Loucy (cell line): ENCODE measurements at regions not wholly inside any gene's neighbourhood (a gene's known extent, or its start where the extent isn't known, plus 50 kb on each side); places are given as distances from the start of the nearest gene placed in this dataset.

Source experiments
- EZH2phosphoT487 ChIP-seq: fragments of 200-600 bp; IDR thresholded peaks from 2 replicates; pipeline ENCODE4 v1.6.1; 2018; ENCODE audit warnings: antibody characterized with exemption, mild to moderate bottlenecking, moderate library complexity, borderline replicate concordance
- TF ChIP-seq, protein P1 (sequence below): fragments of 200-600 bp; sonication (generic); conservative IDR thresholded peaks from 2 replicates; pipeline ENCODE4 v1.5.1; 2014; ENCODE audit warnings: mild to moderate bottlenecking, antibody characterized with exemption, low read length

GRCh38 chr5:68046445-68046844 is 169.1 kb upstream of the PIK3R1 start:
- TF ChIP-seq, protein P1, sequence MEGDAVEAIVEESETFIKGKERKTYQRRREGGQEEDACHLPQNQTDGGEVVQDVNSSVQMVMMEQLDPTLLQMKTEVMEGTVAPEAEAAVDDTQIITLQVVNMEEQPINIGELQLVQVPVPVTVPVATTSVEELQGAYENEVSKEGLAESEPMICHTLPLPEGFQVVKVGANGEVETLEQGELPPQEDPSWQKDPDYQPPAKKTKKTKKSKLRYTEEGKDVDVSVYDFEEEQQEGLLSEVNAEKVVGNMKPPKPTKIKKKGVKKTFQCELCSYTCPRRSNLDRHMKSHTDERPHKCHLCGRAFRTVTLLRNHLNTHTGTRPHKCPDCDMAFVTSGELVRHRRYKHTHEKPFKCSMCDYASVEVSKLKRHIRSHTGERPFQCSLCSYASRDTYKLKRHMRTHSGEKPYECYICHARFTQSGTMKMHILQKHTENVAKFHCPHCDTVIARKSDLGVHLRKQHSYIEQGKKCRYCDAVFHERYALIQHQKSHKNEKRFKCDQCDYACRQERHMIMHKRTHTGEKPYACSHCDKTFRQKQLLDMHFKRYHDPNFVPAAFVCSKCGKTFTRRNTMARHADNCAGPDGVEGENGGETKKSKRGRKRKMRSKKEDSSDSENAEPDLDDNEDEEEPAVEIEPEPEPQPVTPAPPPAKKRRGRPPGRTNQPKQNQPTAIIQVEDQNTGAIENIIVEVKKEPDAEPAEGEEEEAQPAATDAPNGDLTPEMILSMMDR = no peak
- no peak for TF ChIP-seq EZH2phosphoT487
